Caki2 (cell line): ENCODE measurements at regions not wholly inside any gene's neighbourhood (a gene's known extent, or its start where the extent isn't known, plus 50 kb on each side); places are given as distances from the start of the nearest gene placed in this dataset.
"Not testable (repeated sequence)": the region's sequence is repeated elsewhere in the genome, so short reads cannot be mapped to it uniquely, and the experiment has no call there.

Experiments
- DNase-seq: peaks from one replicate; pipeline ENCODE4 v3.0.0-alpha.2; 2015; ENCODE audit warnings: low read depth
- in situ Hi-C: cut with HindIII; loops from 2 replicates; pipeline ENCODE4 v1.10.0; 2016; ENCODE audit warnings: low sequenced_read_pairs, low pct_unique_long_range_greater_than_20kb, mixed read lengths

GRCh38 chr1:166630369-166630768, 208.9 kb upstream of the POGK start:
- no peak for DNase-seq
- in situ Hi-C loops: no loop called here

GRCh38 chr1:166638137-166638536, 201.1 kb upstream of the POGK start:
- in situ Hi-C loops: no loop called here
- DNase-seq: no peak

GRCh38 chr1:166657228-166657627, 182.0 kb upstream of the POGK start:
- DNase-seq, in situ Hi-C loops: not testable (repeated sequence)

GRCh38 chr1:166666790-166667189, 172.5 kb upstream of the POGK start:
- DNase-seq, in situ Hi-C loops: not testable (repeated sequence)

- in situ Hi-C loops, DNase-seq: not testable (repeated sequence)
Observed at GRCh38 chr1:166667600-166667999, 171.7 kb upstream of the POGK start.

- in situ Hi-C loops: no loop called here
Observed at GRCh38 chr1:166671627-166672026, 167.6 kb upstream of the POGK start.

GRCh38 chr1:166673722-166674121, 165.6 kb upstream of the POGK start:
- DNase-seq: no peak
- in situ Hi-C loops: no loop called here

More at GRCh38 chr1:166671627-166672026, 167.6 kb upstream of the POGK start:
- no peak for DNase-seq

GRCh38 chr1:166675213-166675612, 164.1 kb upstream of the POGK start:
- DNase-seq: peak; percentile 12

GRCh38 chr1:166676981-166677380, 162.3 kb upstream of the POGK start:
- in situ Hi-C loops: no loop called here
- DNase-seq: no peak

More at GRCh38 chr1:166675213-166675612, 164.1 kb upstream of the POGK start:
- in situ Hi-C loops: no loop called here

- DNase-seq: no peak
- in situ Hi-C loops: no loop called here
Observed at GRCh38 chr1:166679369-166679768, 159.9 kb upstream of the POGK start.

GRCh38 chr1:166682588-166682987, 156.7 kb upstream of the POGK start:
- DNase-seq: no peak
- in situ Hi-C loops: no loop called here

GRCh38 chr1:166684669-166685068, 154.6 kb upstream of the POGK start:
- in situ Hi-C loops, DNase-seq: not testable (repeated sequence)

- in situ Hi-C loops: no loop called here
- DNase-seq: no peak
Observed at GRCh38 chr1:166685200-166685599, 154.1 kb upstream of the POGK start.

GRCh38 chr1:166685891-166686290, 153.4 kb upstream of the POGK start:
- DNase-seq, in situ Hi-C loops: not testable (repeated sequence)

- DNase-seq, in situ Hi-C loops: not testable (repeated sequence)
Observed at GRCh38 chr1:166690596-166690995, 148.7 kb upstream of the POGK start.

- in situ Hi-C loops: no loop called here
- DNase-seq: no peak
Observed at GRCh38 chr1:166691476-166691875, 147.8 kb upstream of the POGK start.

- no peak for DNase-seq
- in situ Hi-C loops: no loop called here
Observed at GRCh38 chr1:166692346-166692745, 146.9 kb upstream of the POGK start.

GRCh38 chr1:166693158-166693557, 146.1 kb upstream of the POGK start:
- in situ Hi-C loops: no loop called here
- no peak for DNase-seq

GRCh38 chr1:166693673-166694297, 145.5 kb upstream of the POGK start:
- DNase-seq: no peak
- in situ Hi-C loops: no loop called here

GRCh38 chr1:166695115-166695514, 144.2 kb upstream of the POGK start:
- DNase-seq: no peak
- in situ Hi-C loops: no loop called here
